Myocyte (in vitro differentiated cells): ENCODE measurements at regions not wholly inside any gene's neighbourhood (a gene's known extent, or its start where the extent isn't known, plus 50 kb on each side); places are given as distances from the start of the nearest gene placed in this dataset.
"Not testable (repeated sequence)": the region's sequence is repeated elsewhere in the genome, so short reads cannot be mapped to it uniquely, and the experiment has no call there.

Experiments used
- DNase-seq: peaks from one replicate; pipeline ENCODE4 v3.0.0-alpha.2; 2012; ENCODE audit warnings: low read depth

DNA sequence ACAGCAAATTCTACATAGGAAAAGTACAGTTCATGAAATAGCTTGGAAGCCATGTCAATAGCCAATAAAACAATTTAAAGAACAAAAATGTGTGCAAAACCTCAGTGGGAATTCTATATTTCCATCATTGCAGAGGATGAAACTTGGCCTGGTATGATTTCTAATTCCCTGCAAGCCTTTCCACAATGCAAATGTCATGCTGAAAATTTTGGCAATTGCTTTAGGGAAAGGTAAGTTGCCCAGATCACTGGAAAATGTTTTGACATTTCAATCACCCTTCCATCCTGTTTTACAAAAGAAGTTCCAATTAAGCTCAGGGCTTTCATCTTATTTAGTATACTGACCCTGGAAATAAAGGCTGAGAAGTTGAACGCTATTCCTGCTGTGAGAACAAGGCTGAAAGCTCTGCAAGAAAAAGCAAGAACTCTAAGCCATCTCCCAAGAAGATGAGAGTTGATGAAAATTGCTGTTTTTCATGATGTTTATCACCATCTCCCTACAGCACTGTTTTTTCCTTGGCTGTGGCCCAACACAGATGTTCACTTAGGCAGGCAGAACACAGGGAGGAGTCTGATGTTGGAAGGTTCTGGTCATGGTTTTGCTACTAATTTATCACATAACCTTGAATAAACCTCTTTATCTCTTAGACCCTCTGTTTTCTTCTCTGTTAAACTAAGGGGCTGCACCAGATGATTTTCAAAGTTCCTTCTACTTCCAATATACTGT lies 263.7 kb downstream of the KCTD12 start:
- DNase-seq, result peak; percentile 30

DNA sequence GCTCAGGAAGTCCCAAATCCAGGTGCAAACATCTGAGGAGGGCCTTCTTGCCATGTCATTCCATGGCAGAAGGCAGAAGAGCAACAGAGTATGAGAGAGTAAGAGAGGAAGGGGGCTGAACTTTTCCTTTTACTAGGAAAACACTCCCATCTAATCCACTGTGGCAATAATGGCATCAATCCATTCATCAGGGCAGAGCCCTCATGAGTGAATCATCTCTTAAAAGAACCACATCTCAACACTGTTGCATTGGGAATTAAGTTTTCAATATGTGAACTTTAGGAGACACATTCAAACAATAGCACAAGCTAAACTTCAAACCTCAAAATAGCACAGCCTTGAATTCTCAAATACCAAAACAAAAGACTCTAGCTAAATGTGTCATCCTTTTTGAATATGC lies 264.5 kb downstream of the KCTD12 start:
- no peak for DNase-seq

DNA sequence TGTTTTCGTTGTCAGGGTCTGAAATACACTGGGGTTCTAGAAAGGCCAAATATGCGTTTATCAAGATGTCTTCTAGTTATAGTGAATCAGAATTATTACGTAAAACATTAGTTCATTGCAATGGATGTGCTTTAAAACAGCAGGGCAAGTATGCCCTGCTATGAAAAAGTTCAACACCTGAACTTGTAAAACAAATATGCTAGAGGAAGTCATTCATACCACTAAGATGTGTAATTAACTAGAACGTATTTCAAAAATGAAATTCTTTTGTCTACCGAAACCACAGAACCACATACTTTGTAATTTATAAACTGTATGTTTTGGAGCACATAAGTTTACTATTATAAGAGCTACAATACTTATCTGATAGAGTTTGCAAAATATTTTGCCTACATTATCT lies 266.2 kb downstream of the KCTD12 start:
- no peak for DNase-seq

DNA sequence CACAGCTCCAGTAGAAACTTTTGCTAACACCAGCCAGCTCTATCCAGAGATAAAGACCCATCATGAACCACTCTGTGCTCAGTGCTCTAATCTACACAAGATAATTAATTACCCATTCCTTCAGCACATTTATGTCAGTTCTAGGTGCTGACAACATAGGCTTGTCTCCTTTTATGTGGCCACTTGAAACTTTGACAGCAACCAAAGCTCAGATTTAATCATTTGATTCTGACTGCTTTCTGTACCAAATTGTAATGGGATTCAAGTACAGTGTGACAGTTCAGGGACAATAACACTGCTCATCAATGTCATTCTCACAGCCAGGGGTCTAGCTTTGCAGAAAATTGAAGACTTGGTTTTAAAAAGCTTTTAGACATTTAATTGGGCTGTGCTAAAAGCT lies 266.6 kb downstream of the KCTD12 start:
- no peak for DNase-seq

DNA sequence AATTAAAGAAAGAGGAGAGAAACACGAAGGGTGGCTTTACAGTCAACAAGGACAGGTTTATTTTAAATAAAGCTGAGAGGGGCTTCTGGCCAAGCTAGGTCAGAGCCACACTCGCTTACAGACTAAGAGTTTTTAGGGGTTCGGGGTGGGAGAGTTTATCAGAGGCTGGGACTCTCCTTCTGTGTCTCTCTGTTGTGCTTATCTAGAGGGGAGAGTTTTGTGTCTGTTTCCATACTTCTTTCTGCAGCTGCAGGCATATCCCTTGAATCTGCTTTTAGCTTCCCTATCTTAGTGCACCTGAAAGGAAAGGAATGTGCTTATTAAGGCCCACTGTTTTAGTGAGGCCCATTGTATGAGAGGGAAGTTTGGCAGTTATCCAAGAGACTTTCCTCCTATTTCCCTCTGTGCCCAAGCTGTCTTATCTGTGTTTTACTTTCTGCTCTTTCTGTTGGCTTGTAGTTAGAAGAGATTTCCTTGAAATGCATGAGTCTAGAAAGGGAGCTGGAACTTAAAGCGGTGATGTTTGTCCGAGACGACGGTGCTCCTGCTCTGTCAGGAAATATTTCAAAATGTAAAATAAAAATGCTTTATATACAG lies 275.3 kb downstream of the KCTD12 start:
- no peak for DNase-seq

DNA sequence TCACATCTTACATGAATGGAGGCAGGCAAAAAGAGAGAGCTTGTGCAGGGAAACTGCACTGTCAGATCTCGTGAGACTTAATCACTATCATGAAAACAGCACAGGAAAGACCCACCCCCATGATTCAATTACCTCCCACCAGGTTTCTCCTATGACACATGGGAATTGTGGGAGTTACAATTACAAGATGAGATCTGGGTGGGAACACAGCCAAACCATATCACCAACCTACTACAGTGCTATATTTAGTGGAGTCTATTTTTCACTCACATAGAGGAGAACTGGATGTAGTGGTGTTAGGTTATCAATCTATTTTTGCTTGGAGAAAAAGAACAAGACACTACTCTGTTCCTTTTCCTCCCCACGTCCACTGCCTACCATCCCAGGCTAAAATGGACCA lies 276.6 kb downstream of the KCTD12 start:
- peak; percentile 82 for DNase-seq

DNA sequence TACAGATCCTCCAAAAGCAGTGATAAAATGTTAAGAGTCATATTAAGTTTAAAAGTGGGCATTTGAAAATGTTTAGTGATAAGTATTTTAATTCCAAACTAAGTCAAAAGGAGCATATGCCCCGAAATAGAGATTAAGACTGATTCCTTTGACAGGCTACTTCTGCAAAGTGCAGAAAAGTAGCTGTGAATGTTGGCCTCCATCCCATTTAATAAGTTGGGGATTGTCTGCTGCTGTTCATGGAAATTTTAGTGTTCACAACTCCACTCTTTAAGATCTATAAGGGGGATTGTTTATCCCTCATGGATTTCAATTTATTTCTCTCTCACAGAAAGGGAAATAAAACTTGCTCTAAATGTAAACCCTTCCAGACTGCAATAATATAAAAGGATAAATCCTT lies 278.3 kb downstream of the KCTD12 start:
- DNase-seq, result no peak

DNA sequence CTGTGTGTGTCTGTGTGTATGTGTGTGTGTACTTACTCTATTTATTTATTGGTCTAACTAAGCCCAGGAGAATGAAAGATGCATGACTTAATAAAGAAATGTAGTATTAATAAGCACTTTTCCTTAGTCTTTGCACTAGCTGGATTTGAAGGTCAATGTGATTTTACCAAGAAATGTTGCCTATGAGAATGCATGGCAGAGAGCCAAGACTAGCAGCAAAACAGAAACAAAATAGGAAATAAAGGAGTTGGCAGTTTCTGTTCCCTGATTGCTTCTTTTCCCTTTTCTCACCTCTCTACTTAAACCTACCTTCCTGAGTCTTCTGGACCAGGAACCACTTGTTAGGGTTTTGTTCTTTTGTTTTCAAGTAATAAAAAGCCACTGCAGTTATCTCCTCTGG lies 286.1 kb downstream of the KCTD12 start:
- peak; percentile 33 for DNase-seq

DNA sequence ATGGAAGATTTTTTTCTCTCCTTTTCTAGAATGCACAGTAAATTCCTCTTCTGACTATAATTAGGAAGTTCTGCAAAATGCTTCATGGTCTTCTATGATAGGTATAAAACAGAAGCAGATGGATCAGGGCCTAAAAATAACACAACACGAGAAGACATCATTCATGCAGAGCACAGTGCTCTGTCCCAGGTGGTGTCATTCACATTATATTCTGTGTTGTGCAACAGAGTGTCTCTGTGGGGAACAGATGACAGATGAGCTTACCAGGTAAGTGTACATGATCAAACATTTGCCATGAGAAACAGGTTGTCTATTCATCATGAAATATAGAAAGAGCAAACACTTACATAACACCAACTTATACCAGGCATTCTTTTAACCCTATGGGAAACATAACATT lies 288.3 kb downstream of the KCTD12 start:
- DNase-seq, result no peak

DNA sequence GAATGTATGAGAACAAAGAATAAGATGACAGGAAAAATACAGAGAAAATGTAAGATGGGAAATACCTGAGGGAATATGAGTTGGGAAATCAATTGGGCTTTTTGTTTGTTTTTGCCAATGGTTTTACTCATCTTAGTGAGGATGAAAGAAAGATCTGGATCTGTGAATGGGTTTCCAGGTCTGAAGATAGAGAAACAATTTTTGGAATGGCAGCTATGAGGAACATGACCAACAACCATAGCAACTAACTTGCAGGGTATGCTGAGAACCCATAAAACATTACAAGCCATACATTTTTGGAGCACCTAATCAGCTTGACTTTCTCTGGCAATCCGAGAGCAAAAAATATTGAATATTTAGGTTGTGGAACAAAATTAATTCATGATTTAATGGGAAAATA lies 290.0 kb downstream of the KCTD12 start:
- DNase-seq, result no peak

DNA sequence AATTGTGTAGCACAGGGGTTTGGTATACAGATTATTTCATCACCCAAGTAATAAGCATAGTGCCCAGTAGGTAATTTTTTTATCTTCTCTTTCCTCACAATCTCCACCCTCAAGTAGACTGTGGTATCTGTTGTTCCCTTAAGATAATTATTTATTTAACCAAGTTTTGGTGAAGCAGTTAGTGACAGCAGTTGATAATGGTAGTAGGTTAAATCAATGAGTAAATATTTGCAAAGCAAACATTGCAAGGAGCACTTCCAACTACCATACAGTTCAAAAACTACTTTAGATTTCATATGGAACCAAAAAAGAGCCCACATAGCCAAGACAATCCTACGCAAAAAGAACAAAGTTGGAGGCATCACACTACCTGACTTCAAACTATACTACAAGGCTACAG lies 291.8 kb downstream of the KCTD12 start:
- no peak for DNase-seq

DNA sequence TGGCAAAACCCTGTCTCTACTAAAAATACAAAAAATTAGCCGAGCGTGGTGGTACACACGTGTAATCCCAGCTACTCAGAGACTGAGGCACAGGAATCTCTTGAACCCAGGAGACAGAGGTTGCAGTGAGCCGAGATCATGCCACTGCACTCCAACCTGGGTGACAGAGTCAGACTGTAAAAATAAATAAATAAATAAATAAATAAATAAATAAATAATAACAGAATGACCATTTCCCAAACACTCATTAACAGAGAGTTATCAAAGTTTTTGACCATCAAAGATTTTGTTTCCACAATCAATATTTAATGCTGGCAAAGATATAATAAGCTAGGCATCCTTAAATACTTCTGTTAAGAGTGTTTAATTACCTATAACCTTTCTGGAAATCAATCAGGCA lies 299.4 kb downstream of the KCTD12 start:
- DNase-seq, result no peak

DNA sequence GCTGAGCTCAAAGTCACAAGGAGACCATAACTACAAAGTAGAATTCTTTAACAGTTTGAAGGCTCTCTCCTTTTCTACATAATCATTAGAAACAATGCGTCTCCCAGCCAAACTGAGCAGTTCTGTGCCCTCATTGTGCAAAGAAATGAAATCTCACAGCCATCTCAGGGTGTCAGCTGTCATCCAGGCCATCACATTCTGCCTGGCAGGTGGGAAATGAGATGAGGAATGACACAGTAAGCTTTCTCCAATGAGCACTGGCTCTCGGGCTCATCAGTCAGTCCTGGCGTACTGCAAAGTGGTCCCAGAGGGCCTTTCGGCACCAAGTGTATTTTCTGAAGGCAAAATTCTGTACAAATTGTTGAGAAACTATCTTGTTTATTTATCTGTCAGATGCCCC lies 306.5 kb downstream of the KCTD12 start:
- DNase-seq, result no peak

DNA sequence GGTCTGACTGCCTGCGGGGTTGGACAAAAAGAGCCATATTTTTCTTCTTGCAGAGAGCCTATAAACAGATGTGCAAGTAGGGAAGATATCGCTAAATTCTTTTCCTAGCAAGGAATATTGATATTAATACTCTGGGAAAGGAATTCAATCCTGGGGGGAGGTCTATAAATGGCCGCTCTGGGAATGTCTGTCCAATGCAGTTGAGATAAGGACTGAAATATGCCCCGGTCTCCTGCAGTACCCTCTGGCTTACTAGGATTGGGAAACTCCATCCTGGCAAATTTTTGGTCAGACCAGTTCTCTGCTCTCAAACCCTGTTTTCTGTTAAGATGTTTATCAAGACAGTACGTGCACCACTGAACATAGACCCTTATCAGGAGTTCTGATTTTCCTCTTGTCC lies 310.6 kb downstream of the KCTD12 start:
- not testable (repeated sequence) for DNase-seq

DNA sequence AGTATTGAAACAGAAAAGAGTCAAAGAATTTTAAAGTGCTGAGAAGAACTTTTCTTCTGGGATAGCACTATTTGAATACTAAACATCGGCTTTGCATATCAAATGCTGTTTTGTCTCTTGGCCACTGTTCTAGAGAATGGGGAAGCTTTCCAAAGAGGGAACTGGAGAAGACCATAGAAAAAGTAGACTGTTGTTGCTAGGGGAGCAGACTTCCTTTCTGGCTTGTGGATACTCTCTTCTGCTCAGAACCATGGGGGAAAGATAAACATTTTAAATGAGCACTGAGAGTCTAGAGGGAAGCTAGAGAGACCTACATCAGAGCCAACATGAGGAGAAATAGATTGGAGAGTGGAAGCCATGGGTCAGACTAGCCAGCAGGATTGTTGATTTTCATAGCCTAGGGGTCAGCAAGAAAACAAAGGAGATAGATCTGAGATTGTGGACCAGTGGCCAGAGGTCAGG lies 315.7 kb downstream of the KCTD12 start:
- no peak for DNase-seq

DNA sequence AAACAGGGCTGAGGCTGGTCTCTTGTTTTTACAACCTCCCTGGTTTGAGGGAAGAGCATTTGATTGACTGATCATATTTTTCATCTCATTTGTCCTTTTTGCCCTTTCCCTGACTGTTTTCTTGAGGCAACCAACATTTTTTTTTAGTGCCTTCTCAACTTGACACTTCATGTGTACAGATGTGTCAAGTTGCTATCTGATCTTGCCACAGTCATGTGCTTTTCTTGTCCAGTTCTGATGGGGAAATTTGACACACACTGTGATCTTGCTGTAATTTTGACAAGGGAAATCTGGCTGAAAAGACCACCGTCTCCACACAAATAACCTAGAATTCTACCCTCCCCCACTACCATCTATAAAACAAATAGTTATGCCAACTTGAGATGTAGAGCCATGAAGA lies 329.6 kb downstream of the KCTD12 start:
- no peak for DNase-seq

DNA sequence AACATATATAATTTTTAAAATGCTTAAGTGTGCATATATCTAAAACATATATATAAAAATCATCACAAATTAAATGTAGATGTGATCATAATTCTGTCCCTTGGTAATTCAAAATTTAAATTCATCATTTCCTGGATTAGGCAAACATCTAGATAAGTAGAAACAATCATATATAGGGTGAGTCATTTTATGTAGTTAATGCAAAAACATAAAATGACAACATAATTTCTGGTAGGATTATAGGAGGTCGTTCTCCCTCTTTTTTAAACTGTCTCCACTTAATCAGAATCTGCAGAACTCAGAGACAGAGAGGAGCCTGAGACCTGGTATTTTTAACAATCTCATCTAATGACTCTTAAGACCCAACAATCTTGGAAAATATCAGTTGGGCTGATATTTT lies 333.4 kb downstream of the KCTD12 start:
- no peak for DNase-seq

DNA sequence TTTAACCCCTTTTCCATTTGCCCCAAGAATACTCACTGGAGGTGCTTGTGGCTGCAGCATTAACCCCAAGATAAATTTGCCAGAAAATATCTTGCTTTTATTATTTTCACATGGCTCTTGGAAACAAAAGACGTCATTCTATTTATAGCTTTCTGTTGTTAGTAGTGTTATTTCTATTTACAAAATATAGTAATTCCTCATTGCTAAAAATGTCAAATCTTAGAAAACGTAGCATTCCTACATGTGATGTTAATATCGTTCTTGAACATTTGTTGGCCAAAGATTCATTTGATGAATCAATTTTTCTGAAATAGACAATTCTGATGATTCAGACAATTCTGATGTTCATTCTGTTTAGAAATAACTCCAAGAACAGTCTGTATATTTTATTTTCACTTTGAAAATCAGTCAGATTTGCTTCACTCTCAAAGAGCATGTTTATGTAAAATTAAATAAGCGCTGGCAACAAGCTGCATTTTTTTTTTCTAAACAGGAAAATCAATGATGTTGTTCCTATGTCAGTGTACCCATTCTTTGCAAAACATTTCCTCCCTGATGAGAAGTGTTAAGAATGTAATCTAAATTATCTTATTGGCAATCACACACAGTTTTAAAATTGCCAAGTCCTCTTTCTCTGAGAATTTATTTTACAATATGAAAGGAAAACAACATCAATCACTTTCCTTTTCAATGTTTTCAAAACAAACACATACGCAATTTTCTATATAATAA lies 334.0 kb downstream of the KCTD12 start:
- DNase-seq, result no peak

DNA sequence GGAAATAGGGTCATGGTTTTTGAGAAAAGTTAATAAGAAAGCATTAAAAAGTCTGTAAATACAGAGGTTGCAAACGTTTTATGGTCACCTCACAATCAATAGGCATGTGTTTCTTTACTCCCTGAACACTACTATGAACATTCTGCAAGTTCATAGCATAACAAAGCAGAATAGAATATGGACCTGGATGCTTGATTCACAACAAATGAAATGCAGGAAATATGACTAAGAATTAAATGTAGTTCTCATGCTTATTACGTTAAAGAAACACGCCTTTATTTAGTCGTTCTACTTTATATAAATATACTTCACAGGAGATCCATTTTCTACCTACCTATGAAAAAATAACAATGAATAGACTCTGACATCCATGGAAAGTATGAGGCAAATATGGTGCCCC lies 344.0 kb downstream of the KCTD12 start:
- no peak for DNase-seq

DNA sequence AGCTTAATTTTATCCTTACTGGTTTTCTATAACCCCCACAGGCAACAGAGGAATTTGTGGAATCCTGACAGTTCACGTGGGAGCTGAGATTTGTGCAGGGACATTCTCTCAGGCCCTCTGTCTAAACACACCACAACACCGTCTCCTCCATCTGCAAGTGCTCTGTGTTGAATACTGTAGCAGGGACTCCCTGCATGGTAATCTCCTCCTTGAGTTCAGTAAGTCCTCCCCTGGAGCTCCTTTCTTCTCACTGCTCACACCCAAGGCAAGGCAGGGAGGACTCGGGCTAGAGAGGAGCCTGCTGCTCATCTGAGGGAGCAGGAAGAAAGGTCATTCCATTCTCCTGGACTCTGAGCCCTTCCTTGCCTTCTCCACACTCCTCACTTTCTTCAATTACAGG lies 348.2 kb downstream of the KCTD12 start:
- DNase-seq, result no peak

DNA sequence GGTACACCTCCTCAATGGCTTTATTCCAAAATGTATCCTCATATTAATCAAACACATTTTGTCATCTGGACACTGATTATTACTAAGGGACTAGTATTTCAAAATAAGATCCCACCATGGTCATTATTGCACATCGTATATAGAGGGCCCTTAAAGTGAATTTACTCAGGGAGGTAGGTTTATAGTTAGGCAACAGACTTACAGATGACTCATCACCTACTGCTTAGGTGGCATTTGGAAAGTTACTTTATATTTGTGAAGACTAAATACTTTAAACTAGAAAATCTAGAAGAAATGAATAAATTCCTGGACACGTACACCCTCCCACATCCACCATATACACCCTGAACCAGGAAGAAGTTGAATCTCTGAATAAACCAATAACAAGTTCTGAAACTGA lies 353.0 kb downstream of the KCTD12 start:
- no peak for DNase-seq

DNA sequence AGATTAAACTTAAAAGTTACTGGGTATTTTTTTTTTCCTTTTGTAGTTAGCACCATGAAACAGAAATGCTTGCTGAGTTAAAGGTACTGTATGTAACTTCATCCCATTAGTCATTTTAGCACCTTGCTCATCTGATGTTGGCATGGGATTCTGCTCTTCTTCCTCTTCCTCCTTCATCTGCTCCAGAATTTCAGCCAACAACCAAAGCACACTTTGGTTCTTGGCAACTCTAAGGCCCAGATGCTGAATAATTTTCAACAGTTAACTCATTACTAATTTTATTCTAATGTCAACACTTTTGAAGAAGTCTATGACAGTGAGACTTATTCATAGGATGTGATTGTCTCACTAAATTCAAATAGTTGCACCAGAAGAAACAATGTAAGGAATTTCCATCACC lies 359.2 kb downstream of the KCTD12 start:
- DNase-seq, result no peak
